ENCODE measurements at regions not wholly inside any gene's neighbourhood (a gene's known extent, or its start where the extent isn't known, plus 50 kb on each side); places are given as distances from the start of the nearest gene placed in this dataset.

DNA sequence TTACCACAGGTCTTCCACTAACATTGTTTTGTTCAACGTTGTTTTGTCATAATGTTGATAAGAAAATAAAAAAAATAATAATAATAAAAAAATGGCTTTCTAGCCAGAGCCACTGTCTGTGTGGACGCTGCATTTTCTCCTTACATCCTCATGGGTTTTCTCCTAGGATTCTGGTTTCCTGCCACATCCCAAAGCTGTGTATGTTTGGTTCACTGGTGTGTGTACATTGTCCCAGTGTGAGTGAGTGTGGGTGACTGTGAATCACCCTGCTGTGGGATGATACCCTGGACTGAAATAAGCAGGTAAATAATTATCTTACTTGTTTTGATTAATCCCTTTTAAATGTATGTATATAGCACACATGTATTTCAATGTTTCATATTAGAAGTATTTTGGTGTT, 2154.4 kb upstream of the AGA start:
- no peak for DNase-seq (ENCODE audit: low read depth, low spot score)
- RAD21 ChIA-PET (ENCODE audit: low non-redundant PET in 1 of 2, low total read pairs in 2 of 2, uncharacterized antibody in 2 of 2, unreplicated experiment in 2 of 2), result no interaction called here
- Histone ChIP-seq H3K27ac (ENCODE audit: low read depth, low read length) (no peak overlapping the region), H3K4me2 (ENCODE audit: low read length) (no peak overlapping the region), H3K79me2 (ENCODE audit: insufficient read depth, low read length) (no peaks in the 10 kb centered on the region), H3K9ac (ENCODE audit: low read length) (no peak overlapping the region), H3K36me3 (ENCODE audit: control insufficient read depth in 1 of 2, insufficient read depth in 2 of 2, low read length in 2 of 2) (no peaks in the 10 kb centered on the region), H3K4me3 (replicated peaks in 1 of 2; ENCODE audit: low read depth in 1 of 2, low read length in 2 of 2) (no peak overlapping the region), H3K9me2 (ENCODE audit: insufficient read depth) (no peaks in the 10 kb centered on the region), H3K4me1 (ENCODE audit: control insufficient read depth in 1 of 2, insufficient read depth in 2 of 2, low read length in 2 of 2) (peaks cover 0 to 5% of the 10 kb centered on the region in 2 experiments; a peak in 2 of 4 replicates), H3K9me3 (ENCODE audit: control insufficient read depth in 1 of 2, insufficient read depth in 1 of 2, low read depth in 1 of 2, low read length in 2 of 2) (no peaks in the 10 kb centered on the region), H3K27me3 (ENCODE audit: insufficient read depth, low read length) (no peaks in the 10 kb centered on the region), H2AFZ (ENCODE audit: low read depth, low read length, poor library complexity, severe bottlenecking) (no peak overlapping the region), H4K20me1 (ENCODE audit: insufficient read depth) (no peaks in the 10 kb centered on the region)
- no TSS peak for BruUV-seq (replicated peaks)
- TF ChIP-seq JUND (IDR thresholded peaks at IDR 0.05) (no peak), SRF (IDR thresholded peaks at IDR 0.05; ENCODE audit: low read depth) (no peak), EGR1 (IDR thresholded peaks at IDR 0.05; ENCODE audit: low read depth) (no peak), SIN3A (IDR thresholded peaks at IDR 0.05; ENCODE audit: low read depth) (no peak), ELF1 (IDR thresholded peaks at IDR 0.05; ENCODE audit: borderline replicate concordance, low read depth) (no peak), TCF7L2 (IDR thresholded peaks at IDR 0.05; ENCODE audit: borderline replicate concordance, extremely low read depth, insufficient read depth, insufficient read length) (no peak), CBX3 (IDR thresholded peaks at IDR 0.05; ENCODE audit: low read depth) (no peak)
- TF ChIP-seq, protein P1, sequence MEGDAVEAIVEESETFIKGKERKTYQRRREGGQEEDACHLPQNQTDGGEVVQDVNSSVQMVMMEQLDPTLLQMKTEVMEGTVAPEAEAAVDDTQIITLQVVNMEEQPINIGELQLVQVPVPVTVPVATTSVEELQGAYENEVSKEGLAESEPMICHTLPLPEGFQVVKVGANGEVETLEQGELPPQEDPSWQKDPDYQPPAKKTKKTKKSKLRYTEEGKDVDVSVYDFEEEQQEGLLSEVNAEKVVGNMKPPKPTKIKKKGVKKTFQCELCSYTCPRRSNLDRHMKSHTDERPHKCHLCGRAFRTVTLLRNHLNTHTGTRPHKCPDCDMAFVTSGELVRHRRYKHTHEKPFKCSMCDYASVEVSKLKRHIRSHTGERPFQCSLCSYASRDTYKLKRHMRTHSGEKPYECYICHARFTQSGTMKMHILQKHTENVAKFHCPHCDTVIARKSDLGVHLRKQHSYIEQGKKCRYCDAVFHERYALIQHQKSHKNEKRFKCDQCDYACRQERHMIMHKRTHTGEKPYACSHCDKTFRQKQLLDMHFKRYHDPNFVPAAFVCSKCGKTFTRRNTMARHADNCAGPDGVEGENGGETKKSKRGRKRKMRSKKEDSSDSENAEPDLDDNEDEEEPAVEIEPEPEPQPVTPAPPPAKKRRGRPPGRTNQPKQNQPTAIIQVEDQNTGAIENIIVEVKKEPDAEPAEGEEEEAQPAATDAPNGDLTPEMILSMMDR (IDR thresholded peaks at IDR 0.05 in 2 of 3, conservative IDR thresholded peaks at IDR 0.05 in 1 of 3; ENCODE audit: borderline replicate concordance in 1 of 3, insufficient read depth in 1 of 3, low read depth in 2 of 3, low read length in 2 of 3), result no peak
- no peak for ATAC-seq
- intact Hi-C loops (cut with micrococcal nuclease), result no loop called here
- POLR2A ChIA-PET, result no interaction called here
- CTCF ChIA-PET, result no interaction called here

DNA sequence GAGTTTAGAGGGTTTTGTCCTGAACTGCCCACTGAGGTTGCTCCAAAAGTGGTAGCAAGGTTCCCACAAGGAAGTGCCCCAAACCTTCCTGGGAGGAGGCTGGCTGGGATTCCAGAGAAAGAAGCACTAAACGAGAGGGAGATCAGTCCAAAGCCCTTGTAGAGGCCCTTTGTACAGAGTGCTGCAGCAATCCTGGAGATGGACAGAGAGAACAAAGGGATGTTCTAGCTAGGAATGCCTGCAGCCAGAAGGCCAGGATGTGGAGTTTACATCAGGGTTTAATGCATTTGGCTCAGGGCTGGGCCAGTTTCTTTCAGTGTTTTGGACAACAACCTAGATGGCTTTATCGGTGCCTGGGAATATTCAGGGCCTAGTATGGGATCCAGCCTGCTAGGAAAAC, 2155.1 kb upstream of the AGA start:
- ChIA-PET CTCF (no interaction called here), RAD21 (ENCODE audit: low non-redundant PET in 1 of 2, low total read pairs in 2 of 2, uncharacterized antibody in 2 of 2, unreplicated experiment in 2 of 2) (no interaction called here), POLR2A (no interaction called here)
- H3K27ac ChIP-seq (ENCODE audit: low read depth, low read length), result no peak overlapping the region
- DNase-seq (ENCODE audit: low read depth, low spot score) (no peak), ATAC-seq (no peak)
- H3K4me1 ChIP-seq (ENCODE audit: control insufficient read depth in 1 of 2, insufficient read depth in 2 of 2, low read length in 2 of 2), result peaks cover 0 to 5% of the 10 kb centered on the region in 2 experiments; a peak in 2 of 4 replicates
- no peak overlapping the region for H3K4me2 ChIP-seq (ENCODE audit: low read length)
- H2AFZ ChIP-seq (ENCODE audit: low read depth, low read length, poor library complexity, severe bottlenecking), result no peak overlapping the region
- H3K9me2 ChIP-seq (ENCODE audit: insufficient read depth), result no peaks in the 10 kb centered on the region
- no peak overlapping the region for H3K9ac ChIP-seq (ENCODE audit: low read length)
- H3K4me3 ChIP-seq (replicated peaks in 1 of 2; ENCODE audit: low read depth in 1 of 2, low read length in 2 of 2), result no peak overlapping the region
- H3K79me2 ChIP-seq (ENCODE audit: insufficient read depth, low read length), result no peaks in the 10 kb centered on the region
- no TSS peak for BruUV-seq (replicated peaks)
- no peaks in the 10 kb centered on the region for H4K20me1 ChIP-seq (ENCODE audit: insufficient read depth)
- intact Hi-C loops (cut with micrococcal nuclease), result no loop called here
- H3K9me3 ChIP-seq (ENCODE audit: control insufficient read depth in 1 of 2, insufficient read depth in 1 of 2, low read depth in 1 of 2, low read length in 2 of 2), result no peaks in the 10 kb centered on the region
- TF ChIP-seq POLR2A (IDR thresholded peaks at IDR 0.05; ENCODE audit: borderline replicate concordance, extremely low read depth, insufficient read depth, insufficient read length), result no peak
- TF ChIP-seq, protein P2, sequence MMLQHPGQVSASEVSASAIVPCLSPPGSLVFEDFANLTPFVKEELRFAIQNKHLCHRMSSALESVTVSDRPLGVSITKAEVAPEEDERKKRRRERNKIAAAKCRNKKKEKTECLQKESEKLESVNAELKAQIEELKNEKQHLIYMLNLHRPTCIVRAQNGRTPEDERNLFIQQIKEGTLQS (IDR thresholded peaks at IDR 0.05), result no peak
- TF ChIP-seq YY1 (IDR thresholded peaks at IDR 0.05; ENCODE audit: extremely low read depth, insufficient replicate concordance, low read depth, low read length), result no peak
- TF ChIP-seq ZFX (IDR thresholded peaks at IDR 0.05), result no peak
- TF ChIP-seq EZH2 (IDR thresholded peaks at IDR 0.05), result no peak
- TF ChIP-seq RAD21 (IDR thresholded peaks at IDR 0.05; ENCODE audit: low read depth), result no peak
- TF ChIP-seq, protein P3, sequence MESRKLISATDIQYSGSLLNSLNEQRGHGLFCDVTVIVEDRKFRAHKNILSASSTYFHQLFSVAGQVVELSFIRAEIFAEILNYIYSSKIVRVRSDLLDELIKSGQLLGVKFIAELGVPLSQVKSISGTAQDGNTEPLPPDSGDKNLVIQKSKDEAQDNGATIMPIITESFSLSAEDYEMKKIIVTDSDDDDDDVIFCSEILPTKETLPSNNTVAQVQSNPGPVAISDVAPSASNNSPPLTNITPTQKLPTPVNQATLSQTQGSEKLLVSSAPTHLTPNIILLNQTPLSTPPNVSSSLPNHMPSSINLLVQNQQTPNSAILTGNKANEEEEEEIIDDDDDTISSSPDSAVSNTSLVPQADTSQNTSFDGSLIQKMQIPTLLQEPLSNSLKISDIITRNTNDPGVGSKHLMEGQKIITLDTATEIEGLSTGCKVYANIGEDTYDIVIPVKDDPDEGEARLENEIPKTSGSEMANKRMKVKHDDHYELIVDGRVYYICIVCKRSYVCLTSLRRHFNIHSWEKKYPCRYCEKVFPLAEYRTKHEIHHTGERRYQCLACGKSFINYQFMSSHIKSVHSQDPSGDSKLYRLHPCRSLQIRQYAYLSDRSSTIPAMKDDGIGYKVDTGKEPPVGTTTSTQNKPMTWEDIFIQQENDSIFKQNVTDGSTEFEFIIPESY (IDR thresholded peaks at IDR 0.05; ENCODE audit: extremely low read depth, insufficient replicate concordance, low read length), result no peak
- no peak for TF ChIP-seq ZNF274 (IDR thresholded peaks at IDR 0.05; ENCODE audit: low read depth, low read length)
- no peak for TF ChIP-seq SRF (IDR thresholded peaks at IDR 0.05; ENCODE audit: low read depth)
- no peak for TF ChIP-seq EGR1 (IDR thresholded peaks at IDR 0.05; ENCODE audit: low read depth)
- TF ChIP-seq, protein P4, sequence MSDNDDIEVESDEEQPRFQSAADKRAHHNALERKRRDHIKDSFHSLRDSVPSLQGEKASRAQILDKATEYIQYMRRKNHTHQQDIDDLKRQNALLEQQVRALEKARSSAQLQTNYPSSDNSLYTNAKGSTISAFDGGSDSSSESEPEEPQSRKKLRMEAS (IDR thresholded peaks at IDR 0.05), result no peak
- no peak for TF ChIP-seq JUND (IDR thresholded peaks at IDR 0.05)
- TF ChIP-seq FOSL1 (IDR thresholded peaks at IDR 0.05; ENCODE audit: low read depth), result no peak
- TF ChIP-seq ELF1 (IDR thresholded peaks at IDR 0.05; ENCODE audit: borderline replicate concordance, low read depth), result no peak
- no peak for TF ChIP-seq SIN3A (IDR thresholded peaks at IDR 0.05; ENCODE audit: low read depth)
- no peaks in the 10 kb centered on the region for H3K36me3 ChIP-seq (ENCODE audit: control insufficient read depth in 1 of 2, insufficient read depth in 2 of 2, low read length in 2 of 2)
- H3K27me3 ChIP-seq (ENCODE audit: insufficient read depth, low read length), result no peaks in the 10 kb centered on the region

Measured in HCT116 (cell line).